Fibroblast of the aortic adventitia (primary cell): ENCODE measurements at regions not wholly inside any gene's neighbourhood (a gene's known extent, or its start where the extent isn't known, plus 50 kb on each side); places are given as distances from the start of the nearest gene placed in this dataset.

Experiments
- DNase-seq: peaks from one replicate; pipeline ENCODE4 v3.0.0-alpha.2; 2010; ENCODE audit warnings: low read depth
- H3K4me3 ChIP-seq: 2 replicates; pipeline ENCODE4 v1.5.1; 2011; ENCODE audit warnings: low read depth, mild to moderate bottlenecking, control low read depth, low read length, moderate library complexity
- TF ChIP-seq, protein P1 (sequence below): IDR thresholded peaks from 2 replicates; pipeline ENCODE4 v1.5.1; 2011; ENCODE audit warnings: mild to moderate bottlenecking, low read length, control low read depth, inconsistent platforms; ENCODE audit not compliant: insufficient read depth

- H3K4me3 ChIP-seq: no peak overlapping the region
- TF ChIP-seq, protein P1, sequence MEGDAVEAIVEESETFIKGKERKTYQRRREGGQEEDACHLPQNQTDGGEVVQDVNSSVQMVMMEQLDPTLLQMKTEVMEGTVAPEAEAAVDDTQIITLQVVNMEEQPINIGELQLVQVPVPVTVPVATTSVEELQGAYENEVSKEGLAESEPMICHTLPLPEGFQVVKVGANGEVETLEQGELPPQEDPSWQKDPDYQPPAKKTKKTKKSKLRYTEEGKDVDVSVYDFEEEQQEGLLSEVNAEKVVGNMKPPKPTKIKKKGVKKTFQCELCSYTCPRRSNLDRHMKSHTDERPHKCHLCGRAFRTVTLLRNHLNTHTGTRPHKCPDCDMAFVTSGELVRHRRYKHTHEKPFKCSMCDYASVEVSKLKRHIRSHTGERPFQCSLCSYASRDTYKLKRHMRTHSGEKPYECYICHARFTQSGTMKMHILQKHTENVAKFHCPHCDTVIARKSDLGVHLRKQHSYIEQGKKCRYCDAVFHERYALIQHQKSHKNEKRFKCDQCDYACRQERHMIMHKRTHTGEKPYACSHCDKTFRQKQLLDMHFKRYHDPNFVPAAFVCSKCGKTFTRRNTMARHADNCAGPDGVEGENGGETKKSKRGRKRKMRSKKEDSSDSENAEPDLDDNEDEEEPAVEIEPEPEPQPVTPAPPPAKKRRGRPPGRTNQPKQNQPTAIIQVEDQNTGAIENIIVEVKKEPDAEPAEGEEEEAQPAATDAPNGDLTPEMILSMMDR: no peak
- no peak for DNase-seq
Observed at GRCh38 chr7:121490309-121490708, 94.2 kb upstream of the FAM3C start.

DNA sequence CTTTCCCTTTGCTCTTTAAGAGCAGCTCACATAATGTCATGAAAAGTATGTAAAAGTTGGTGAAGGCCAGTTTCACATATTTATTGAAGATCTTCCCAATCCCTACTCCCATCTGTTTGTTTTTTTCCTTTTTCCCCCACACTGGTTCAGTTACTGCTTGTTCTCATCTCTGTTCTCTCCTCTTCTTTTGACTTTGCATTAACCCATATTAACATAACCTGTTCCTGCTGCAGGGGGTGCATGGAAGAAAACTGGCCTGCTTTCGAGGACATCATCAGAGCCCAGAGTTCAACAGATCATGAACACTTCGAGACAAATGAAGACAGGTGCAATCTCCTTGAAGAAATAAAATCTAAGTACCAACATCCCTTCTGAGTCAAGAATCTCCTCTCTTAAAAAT is 93.3 kb upstream of the FAM3C start:
- TF ChIP-seq, protein P1: no peak
- H3K4me3 ChIP-seq: no peak overlapping the region
- DNase-seq: no peak

- TF ChIP-seq, protein P1: no peak
- H3K4me3 ChIP-seq: no peak overlapping the region
- no peak for DNase-seq
Observed at GRCh38 chr7:121488111-121488650, 92.1 kb upstream of the FAM3C start.

- no peak overlapping the region for H3K4me3 ChIP-seq
- TF ChIP-seq, protein P1: no peak
- DNase-seq: no peak
Observed at GRCh38 chr7:121486590-121486989, 90.5 kb upstream of the FAM3C start.

- peak overlapping the region; percentile 16 for H3K4me3 ChIP-seq
- peak; percentile 92 for DNase-seq
- TF ChIP-seq, protein P1: no peak
Observed at GRCh38 chr7:121485467-121486243, 89.5 kb upstream of the FAM3C start.

- no peak overlapping the region for H3K4me3 ChIP-seq
- peak; percentile 32 for DNase-seq
- TF ChIP-seq, protein P1: no peak
Observed at GRCh38 chr7:121484089-121484763, 88.1 kb upstream of the FAM3C start.
